ENCODE measurements at regions not wholly inside any gene's neighbourhood (a gene's known extent, or its start where the extent isn't known, plus 50 kb on each side); places are given as distances from the start of the nearest gene placed in this dataset.

DNA sequence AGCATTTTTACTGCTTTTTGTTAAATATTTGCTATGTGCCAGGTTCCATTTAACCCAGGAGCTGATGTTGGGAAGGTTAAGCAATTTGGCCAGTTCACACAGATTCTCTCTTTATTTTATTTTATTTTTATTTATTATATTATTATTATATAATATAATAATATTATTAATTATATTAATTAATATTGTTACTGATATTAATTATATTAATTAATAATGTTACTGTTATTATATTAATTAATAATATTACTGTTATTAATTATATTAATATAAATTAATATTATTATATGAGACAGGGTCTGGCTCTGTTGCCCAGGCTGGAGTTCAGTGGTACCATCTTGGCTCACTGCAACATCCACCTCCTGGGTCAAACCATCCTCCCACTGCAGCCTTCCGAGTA, 593.0 kb upstream of the SGCD start (continued):
- TF ChIP-seq REST (IDR thresholded peaks at IDR 0.05; ENCODE audit: low read depth) (no peak), POLR2AphosphoS5 (IDR thresholded peaks at IDR 0.05; ENCODE audit: low read depth, low read length) (no peak), SP1 (IDR thresholded peaks at IDR 0.05; ENCODE audit: low read depth) (no peak), JUND (IDR thresholded peaks at IDR 0.05) (no peak)

GRCh38 chr5:155735388-155735787, 591.6 kb upstream of the SGCD start:
- intact Hi-C loops (cut with micrococcal nuclease), result no loop called here
- Histone ChIP-seq H3K9me2 (ENCODE audit: insufficient read depth) (no peaks in the 10 kb centered on the region), H3K27me3 (ENCODE audit: insufficient read depth, low read length) (no peaks in the 10 kb centered on the region), H3K36me3 (ENCODE audit: control insufficient read depth in 1 of 2, insufficient read depth in 2 of 2, low read length in 2 of 2) (no peaks in the 10 kb centered on the region), H2AFZ (ENCODE audit: low read depth, low read length, poor library complexity, severe bottlenecking) (no peak overlapping the region), H3K4me1 (ENCODE audit: control insufficient read depth in 1 of 2, insufficient read depth in 2 of 2, low read length in 2 of 2) (no peaks in the 10 kb centered on the region), H3K4me3 (replicated peaks in 1 of 2; ENCODE audit: low read depth in 1 of 2, low read length in 2 of 2) (no peak overlapping the region), H3K79me2 (ENCODE audit: insufficient read depth, low read length) (no peaks in the 10 kb centered on the region), H4K20me1 (ENCODE audit: insufficient read depth) (no peaks in the 10 kb centered on the region), H3K9ac (ENCODE audit: low read length) (no peak overlapping the region), H3K27ac (ENCODE audit: low read depth, low read length) (no peak overlapping the region), H3K9me3 (ENCODE audit: control insufficient read depth in 1 of 2, insufficient read depth in 1 of 2, low read depth in 1 of 2, low read length in 2 of 2) (peaks cover 0 to 5% of the 10 kb centered on the region in 2 experiments; a peak in 2 of 4 replicates), H3K4me2 (ENCODE audit: low read length) (no peak overlapping the region)
- TF ChIP-seq EGR1 (IDR thresholded peaks at IDR 0.05; ENCODE audit: low read depth), result no peak
- no peak for TF ChIP-seq SIN3A (IDR thresholded peaks at IDR 0.05; ENCODE audit: low read depth)
- no peak for TF ChIP-seq REST (IDR thresholded peaks at IDR 0.05; ENCODE audit: low read depth)
- TF ChIP-seq EZH2phosphoT487 (IDR thresholded peaks at IDR 0.05; ENCODE audit: borderline replicate concordance), result no peak
- no peak for TF ChIP-seq ZBTB33 (IDR thresholded peaks at IDR 0.05; ENCODE audit: extremely low read depth, insufficient replicate concordance, low read length)
- no peak for TF ChIP-seq ELF1 (IDR thresholded peaks at IDR 0.05; ENCODE audit: borderline replicate concordance, low read depth)
- TF ChIP-seq, protein P1, sequence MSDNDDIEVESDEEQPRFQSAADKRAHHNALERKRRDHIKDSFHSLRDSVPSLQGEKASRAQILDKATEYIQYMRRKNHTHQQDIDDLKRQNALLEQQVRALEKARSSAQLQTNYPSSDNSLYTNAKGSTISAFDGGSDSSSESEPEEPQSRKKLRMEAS (IDR thresholded peaks at IDR 0.05), result no peak
- no peak for TF ChIP-seq YY1 (IDR thresholded peaks at IDR 0.05; ENCODE audit: extremely low read depth, insufficient replicate concordance, low read depth, low read length)
- POLR2A ChIA-PET, result no interaction called here
- no TSS peak for BruUV-seq (replicated peaks)
- DNase-seq (ENCODE audit: low read depth, low spot score) (no peak), ATAC-seq (no peak)
- RAD21 ChIA-PET (ENCODE audit: low non-redundant PET in 1 of 2, low total read pairs in 2 of 2, uncharacterized antibody in 2 of 2, unreplicated experiment in 2 of 2), result no interaction called here
- CTCF ChIA-PET, result no interaction called here
